ENCODE measurements at regions not wholly inside any gene's neighbourhood (a gene's known extent, or its start where the extent isn't known, plus 50 kb on each side); places are given as distances from the start of the nearest gene placed in this dataset.

DNA sequence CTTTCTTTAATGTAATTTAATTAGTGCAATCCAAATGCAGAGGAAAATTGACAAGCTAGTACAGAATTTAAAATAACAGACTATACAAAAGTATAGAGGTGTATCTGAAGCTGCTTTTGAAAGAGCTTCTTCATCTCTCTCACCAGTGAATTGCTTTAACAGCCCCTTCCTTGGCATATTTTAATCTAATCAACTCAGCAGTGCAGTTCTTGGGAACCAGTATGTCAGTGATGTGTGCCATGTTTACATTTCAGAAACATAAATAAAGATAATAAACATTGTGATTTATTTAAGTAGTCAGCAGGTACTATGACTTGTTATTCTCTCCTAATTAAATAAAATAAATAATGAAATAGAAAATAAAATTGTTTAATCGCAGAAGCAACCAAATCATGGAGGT is 1260.6 kb downstream of the NCAM2 start:
- TF ChIP-seq, protein P1, sequence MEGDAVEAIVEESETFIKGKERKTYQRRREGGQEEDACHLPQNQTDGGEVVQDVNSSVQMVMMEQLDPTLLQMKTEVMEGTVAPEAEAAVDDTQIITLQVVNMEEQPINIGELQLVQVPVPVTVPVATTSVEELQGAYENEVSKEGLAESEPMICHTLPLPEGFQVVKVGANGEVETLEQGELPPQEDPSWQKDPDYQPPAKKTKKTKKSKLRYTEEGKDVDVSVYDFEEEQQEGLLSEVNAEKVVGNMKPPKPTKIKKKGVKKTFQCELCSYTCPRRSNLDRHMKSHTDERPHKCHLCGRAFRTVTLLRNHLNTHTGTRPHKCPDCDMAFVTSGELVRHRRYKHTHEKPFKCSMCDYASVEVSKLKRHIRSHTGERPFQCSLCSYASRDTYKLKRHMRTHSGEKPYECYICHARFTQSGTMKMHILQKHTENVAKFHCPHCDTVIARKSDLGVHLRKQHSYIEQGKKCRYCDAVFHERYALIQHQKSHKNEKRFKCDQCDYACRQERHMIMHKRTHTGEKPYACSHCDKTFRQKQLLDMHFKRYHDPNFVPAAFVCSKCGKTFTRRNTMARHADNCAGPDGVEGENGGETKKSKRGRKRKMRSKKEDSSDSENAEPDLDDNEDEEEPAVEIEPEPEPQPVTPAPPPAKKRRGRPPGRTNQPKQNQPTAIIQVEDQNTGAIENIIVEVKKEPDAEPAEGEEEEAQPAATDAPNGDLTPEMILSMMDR (IDR thresholded peaks at IDR 0.05; ENCODE audit: low read depth, low read length), result no peak

GRCh38 chr21:22260274-22260673 is 1262.1 kb downstream of the NCAM2 start:
- DNase-seq (ENCODE audit: extremely low read depth, low read depth), result no peak
- TF ChIP-seq, protein P1 (IDR thresholded peaks at IDR 0.05; ENCODE audit: low read depth, low read length), result no peak

More for the DNA sequence above, 1260.6 kb downstream of the NCAM2 start:
- DNase-seq (ENCODE audit: extremely low read depth, low read depth), result no peak

DNA sequence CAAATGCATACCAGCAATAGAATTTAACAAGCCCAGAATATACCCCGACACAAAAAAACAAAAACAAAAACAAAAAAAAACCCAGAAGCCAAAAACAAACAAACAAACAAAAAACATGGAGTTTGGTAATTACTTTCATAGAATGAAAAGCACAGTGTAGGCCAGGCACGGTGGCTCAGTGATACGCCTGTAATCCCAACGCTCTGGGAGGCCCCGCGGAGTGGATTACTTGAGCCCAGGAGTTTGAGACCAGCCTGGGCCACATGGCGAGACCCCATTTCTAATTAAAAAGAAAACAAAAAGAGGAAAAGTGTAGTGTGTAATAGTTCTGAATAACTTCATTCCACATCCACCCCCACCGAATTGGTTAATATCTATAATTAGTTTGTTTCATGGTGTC is 1265.7 kb downstream of the NCAM2 start:
- DNase-seq (ENCODE audit: extremely low read depth, low read depth), result no peak
- TF ChIP-seq, protein P1 (IDR thresholded peaks at IDR 0.05; ENCODE audit: low read depth, low read length), result no peak

DNA sequence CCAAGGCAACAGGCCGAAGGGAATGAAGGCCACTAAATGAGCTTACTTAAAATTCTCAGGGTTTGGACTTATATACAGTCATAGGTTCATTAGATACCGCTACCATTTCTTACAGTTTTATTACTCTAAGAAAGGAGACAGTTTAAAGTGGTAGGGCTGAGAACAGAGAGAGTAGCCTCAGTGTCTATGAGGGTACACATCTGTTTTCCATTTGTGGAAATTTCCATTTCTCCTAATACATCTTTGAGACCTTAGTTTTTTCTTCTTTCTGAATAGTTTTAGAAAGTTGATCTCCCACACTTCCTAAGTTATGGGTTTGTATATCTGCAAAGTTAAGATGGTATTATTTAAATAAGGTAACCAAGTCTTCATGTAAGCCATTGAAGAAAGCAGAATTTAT is 1279.1 kb downstream of the NCAM2 start:
- TF ChIP-seq, protein P1 (IDR thresholded peaks at IDR 0.05; ENCODE audit: low read depth, low read length), result no peak
- DNase-seq (ENCODE audit: extremely low read depth, low read depth), result no peak

- DNase-seq (ENCODE audit: extremely low read depth, low read depth), result no peak
- TF ChIP-seq, protein P1 (IDR thresholded peaks at IDR 0.05; ENCODE audit: low read depth, low read length), result no peak
Observed at GRCh38 chr21:22278366-22278765, 1280.2 kb downstream of the NCAM2 start.

- TF ChIP-seq, protein P1 (IDR thresholded peaks at IDR 0.05; ENCODE audit: low read depth, low read length), result no peak
Observed at GRCh38 chr21:22280851-22281250, 1282.6 kb downstream of the NCAM2 start.

DNA sequence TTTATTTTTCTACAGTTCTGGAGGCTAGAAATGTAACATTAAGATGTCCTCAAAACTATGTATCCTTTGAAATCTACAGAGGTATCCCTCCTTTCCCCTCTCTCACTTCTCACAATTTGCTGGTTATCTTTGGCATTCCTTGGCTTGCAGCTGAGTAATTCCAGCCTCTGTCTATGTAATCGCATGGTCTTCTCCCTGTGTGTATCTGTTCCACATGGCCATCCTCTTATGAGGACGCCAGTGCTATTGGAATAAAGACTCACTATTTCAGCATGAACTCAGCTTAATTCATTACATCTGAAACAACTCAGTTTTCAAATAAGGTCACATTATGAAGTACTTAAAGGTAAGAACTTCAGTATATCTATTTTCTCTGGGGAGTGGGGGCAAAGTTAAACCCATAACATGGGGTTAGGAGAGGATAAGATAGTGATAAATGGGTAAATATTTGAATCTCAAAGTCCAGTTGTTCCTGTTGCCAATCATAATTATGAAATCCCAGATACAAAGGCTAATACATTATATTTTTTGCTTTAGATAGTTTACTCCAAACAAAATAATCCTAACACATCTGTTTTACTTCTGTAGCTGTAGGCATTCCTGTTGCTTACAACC is 1290.8 kb downstream of the NCAM2 start:
- TF ChIP-seq, protein P1 (IDR thresholded peaks at IDR 0.05; ENCODE audit: low read depth, low read length), result no peak
- DNase-seq (ENCODE audit: extremely low read depth, low read depth), result no peak

More at GRCh38 chr21:22280851-22281250, 1282.6 kb downstream of the NCAM2 start:
- DNase-seq (ENCODE audit: extremely low read depth, low read depth), result no peak
